Epithelial cell of esophagus (primary cell): ENCODE measurements at regions not wholly inside any gene's neighbourhood (a gene's known extent, or its start where the extent isn't known, plus 50 kb on each side); places are given as distances from the start of the nearest gene placed in this dataset.

Experiments
- DNase-seq: peaks from one replicate; pipeline ENCODE4 v3.0.0; 2010; ENCODE audit warnings: low read depth
- H3K4me3 ChIP-seq: 2 replicates; pipeline ENCODE4 v1.5.1; 2011; ENCODE audit warnings: mild to moderate bottlenecking, low read length, control low read depth
- TF ChIP-seq, protein P1 (sequence below): IDR thresholded peaks from 2 replicates; pipeline ENCODE4 v1.5.1; 2011; ENCODE audit warnings: low read depth, mild to moderate bottlenecking, low read length, control low read depth, inconsistent platforms; ENCODE audit not compliant: insufficient read depth; ENCODE audit errors: missing control alignments

DNA sequence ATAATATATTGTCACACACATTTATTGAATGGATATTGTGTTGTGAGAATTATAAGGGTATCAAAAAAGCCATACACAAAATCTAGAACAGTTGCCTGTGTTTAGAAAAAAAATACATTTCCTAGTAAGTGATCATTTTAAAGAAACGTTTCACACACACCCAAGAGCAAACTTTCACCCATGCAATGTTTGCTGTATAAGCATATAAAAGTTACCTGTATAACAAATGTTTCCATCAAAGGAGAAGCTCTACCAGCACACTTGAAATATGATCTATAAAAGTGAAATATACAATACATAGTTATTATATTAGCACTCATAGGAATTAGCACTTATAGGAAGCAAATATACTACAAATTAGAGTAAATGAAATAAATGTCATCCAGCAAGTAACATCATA, 1098.1 kb downstream of the NCAM2 start:
- H3K4me3 ChIP-seq: no peak overlapping the region
- TF ChIP-seq, protein P1, sequence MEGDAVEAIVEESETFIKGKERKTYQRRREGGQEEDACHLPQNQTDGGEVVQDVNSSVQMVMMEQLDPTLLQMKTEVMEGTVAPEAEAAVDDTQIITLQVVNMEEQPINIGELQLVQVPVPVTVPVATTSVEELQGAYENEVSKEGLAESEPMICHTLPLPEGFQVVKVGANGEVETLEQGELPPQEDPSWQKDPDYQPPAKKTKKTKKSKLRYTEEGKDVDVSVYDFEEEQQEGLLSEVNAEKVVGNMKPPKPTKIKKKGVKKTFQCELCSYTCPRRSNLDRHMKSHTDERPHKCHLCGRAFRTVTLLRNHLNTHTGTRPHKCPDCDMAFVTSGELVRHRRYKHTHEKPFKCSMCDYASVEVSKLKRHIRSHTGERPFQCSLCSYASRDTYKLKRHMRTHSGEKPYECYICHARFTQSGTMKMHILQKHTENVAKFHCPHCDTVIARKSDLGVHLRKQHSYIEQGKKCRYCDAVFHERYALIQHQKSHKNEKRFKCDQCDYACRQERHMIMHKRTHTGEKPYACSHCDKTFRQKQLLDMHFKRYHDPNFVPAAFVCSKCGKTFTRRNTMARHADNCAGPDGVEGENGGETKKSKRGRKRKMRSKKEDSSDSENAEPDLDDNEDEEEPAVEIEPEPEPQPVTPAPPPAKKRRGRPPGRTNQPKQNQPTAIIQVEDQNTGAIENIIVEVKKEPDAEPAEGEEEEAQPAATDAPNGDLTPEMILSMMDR: no peak
- no peak for DNase-seq

DNA sequence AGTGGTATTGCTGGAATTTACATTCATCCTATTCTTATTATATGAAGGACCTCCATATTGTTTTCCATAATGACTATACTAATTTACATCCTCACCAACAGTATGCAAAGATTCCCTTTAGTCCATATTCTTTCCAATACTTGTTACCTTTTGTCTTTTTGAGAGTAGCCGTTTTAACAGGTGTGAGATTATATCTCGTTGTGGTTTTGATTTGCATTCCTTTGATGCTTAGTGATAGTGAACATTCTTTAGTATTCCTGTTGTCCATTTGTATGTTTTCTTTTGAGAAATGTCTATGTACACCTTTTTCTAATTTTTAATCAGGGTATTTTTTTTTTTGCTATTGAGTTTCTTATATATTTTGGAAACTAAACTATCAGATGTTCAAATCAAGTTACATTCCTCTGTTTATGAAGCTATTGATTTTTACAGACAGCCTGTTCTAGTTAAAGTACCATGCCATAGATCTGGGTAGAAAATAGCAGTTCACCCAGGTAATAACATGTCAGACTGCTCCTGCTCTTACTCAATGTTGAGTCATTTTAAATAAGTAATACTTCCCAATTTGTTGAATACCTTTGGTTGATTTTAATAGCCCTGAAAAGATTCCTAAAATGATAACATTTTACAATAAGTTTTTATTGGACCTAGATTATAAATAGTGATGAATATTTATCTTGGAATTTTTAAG, 1108.7 kb downstream of the NCAM2 start:
- DNase-seq: no peak
- TF ChIP-seq, protein P1: no peak
- no peak overlapping the region for H3K4me3 ChIP-seq

DNA sequence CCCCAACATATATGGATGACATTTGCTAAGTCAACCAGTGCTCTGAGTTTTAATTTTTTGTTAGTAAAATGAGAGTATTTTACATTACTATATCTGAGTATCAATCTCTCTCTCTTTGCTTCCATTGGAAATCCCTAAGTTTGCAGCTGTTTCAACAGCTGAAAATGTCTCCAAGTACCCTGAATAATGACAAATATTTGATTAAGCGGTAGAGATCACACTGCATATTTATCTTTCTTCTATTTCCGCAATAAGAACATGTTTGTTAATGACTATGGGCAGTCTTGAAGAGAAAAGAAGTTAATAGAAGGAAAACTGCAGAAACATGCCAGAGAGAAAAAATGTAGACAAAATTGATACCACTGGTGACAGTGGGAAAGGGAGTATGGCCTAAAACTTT, 1117.5 kb downstream of the NCAM2 start:
- H3K4me3 ChIP-seq: no peak overlapping the region
- TF ChIP-seq, protein P1: no peak
- DNase-seq: no peak

DNA sequence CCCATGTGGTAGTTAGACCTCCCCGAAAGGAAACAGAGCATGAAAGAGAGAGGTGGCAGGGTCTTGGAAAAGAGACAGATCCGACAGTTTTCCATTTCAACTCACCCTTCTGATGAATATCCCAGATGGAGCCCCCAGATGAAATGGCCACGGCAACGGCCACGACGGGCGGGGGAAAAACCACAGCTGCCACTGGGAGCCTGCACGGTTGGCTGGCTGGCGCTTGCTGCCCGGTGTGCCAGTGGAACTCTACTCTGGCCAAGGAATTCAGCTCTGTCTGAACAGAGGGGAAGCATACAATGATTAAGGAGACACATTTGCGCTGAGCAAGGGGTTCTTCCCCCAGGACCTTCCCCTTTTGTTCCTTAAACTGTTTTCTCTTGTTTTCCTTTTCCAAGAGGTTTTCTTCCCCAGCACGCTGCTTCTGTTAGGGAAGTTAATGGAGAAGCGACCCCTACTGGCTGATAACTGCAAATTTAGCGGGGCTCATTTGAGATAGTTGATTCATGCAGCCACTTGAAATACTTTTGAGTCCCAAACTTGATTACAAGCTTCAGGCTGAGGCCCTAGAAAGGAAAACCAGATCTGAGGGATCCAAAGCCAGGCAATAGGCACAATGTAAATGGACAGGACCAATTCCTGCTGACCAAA, 1122.5 kb downstream of the NCAM2 start:
- H3K4me3 ChIP-seq: no peak overlapping the region
- TF ChIP-seq, protein P1: no peak
- no peak for DNase-seq

DNA sequence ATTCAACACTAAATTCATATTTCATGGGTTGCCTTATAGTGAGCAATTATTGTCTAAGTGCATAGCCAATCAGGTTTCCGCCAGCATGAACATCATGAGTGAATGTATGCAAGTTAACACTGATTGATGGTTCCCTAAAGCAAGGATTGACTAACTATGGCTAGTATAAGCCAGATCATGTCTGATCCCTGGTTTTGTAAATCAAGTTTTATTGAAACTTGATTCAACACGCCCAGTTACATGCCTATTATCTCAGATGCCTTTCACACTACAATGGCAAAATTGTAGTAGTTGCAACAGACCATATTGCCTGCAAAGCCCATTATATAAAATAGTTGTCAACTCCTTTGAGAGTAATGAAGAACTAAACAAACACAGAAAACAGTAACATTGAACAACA, 1127.4 kb downstream of the NCAM2 start:
- H3K4me3 ChIP-seq: no peak overlapping the region
- TF ChIP-seq, protein P1: no peak
- peak; percentile 0 for DNase-seq

DNA sequence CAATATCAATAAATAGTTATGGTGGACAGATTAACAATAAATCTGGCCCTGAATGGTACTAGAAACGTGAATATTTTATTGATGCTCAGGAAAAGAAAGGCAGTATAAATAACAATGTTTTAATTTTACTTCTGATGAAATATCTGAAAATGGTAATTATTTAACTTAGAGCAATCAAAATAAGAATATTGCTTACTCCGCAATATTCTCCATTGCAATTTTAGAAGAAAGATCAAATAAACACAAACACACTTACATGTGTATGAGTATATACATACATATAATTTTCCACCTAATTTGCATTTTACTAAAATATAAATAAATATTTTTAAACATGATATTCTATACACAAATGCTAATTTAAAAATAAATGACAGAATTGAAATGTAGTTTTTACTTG, 1130.5 kb downstream of the NCAM2 start:
- H3K4me3 ChIP-seq: no peak overlapping the region
- TF ChIP-seq, protein P1: no peak
- DNase-seq: no peak

DNA sequence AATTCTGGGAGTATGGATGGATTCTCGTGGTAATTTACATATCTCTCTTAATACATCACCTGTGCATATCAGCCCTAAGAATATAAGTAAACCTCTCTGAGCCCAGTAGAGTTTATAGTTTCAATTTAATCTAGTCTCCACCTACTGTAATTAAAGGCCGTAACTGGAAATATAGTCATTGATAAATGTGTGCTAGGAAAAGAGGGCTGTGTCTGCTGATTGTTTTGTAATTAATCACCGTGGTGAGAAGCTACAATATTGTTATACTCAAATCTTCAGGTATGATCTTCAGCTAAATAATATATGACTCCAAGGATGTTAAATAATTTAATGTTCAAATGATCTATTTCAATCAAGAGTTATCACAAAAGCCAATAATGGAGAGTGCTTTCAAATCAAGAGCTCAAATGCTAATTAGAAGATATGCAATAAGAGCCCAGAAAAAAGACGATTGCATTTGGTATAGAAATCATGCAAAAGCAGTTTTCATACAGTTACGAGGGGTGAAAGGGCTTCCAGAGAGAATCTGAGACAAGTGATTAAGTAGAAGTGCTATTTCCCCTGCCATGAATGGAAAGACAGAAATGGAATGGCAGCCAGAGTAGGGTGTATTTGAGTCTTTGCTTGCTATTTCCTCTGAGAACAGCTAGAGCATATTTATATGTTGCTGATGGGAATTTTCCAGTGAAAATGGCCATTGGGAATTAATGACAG, 1134.3 kb downstream of the NCAM2 start:
- no peak overlapping the region for H3K4me3 ChIP-seq
- DNase-seq: no peak
- TF ChIP-seq, protein P1: no peak
